BLaER1 treated with 17β-estradiol and CSF1 and Interleukin-3, amounts not matched to agents 10 nM and 100 nM (cell line): ENCODE measurements at regions not wholly inside any gene's neighbourhood (a gene's known extent, or its start where the extent isn't known, plus 50 kb on each side); places are given as distances from the start of the nearest gene placed in this dataset.

Experiments used
- H3K27ac ChIP-seq, 11 experiments: shearing (Covaris generic); formaldehyde crosslinking; 2 replicates each; pipeline ENCODE4 v1.8.1; 2022
- H3K27me3 ChIP-seq, 11 experiments: shearing (Covaris generic); formaldehyde crosslinking; 2 replicates each; pipeline ENCODE4 v1.8.1; 2022
- H3K36me3 ChIP-seq, 11 experiments: shearing (Covaris generic); formaldehyde crosslinking; 2 replicates each; pipeline ENCODE4 v1.8.1; 2022
- H3K4me1 ChIP-seq, 10 experiments: shearing (Covaris generic); formaldehyde crosslinking; 2 replicates each; pipeline ENCODE4 v1.8.1; 2022
- H3K4me2 ChIP-seq, 11 experiments: shearing (Covaris generic); formaldehyde crosslinking; 2 replicates each; pipeline ENCODE4 v1.8.1; 2022
- H3K4me3 ChIP-seq, 10 experiments: shearing (Covaris generic); formaldehyde crosslinking; 2 replicates each; pipeline ENCODE4 v1.8.1; 2022
- H3K9ac ChIP-seq, 11 experiments: shearing (Covaris generic); formaldehyde crosslinking; 2 replicates each; pipeline ENCODE4 v1.8.1; 2022
- H3K9me3 ChIP-seq, 11 experiments: shearing (Covaris generic); formaldehyde crosslinking; replicated peaks in 1 of 11; 2 replicates each; pipeline ENCODE4 v1.8.1; 2022
- H4K20me1 ChIP-seq, 11 experiments: shearing (Covaris generic); formaldehyde crosslinking; 2 replicates each; pipeline ENCODE4 v1.8.1; 2022
- Cebpa-rat ChIP-seq, 11 experiments: shearing (Covaris generic); IDR thresholded peaks; 2 replicates each; pipeline ENCODE4 v1.8.1; 2022

DNA sequence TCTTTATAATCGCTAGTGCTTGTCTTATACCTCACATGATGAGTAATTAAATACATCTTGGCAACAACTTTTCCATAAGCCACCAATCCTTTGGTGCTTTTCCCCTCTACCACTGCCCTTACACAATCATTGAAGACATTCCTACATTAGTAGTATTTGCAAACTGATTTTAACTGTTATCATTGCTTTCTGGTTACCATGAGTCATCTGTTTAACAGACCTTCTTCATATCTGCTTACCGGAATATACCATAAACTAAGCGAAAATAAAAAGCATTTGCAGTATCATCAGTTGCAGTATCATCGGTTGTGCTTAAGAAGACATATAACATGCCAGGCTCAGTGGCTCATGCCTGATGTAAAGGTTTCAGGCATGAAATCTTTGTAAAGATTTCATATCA is 54.8 kb upstream of the PLEKHA5 start:
- Histone ChIP-seq H3K27ac (no peak overlapping the region), H3K4me2 (no peak overlapping the region), H3K9me3 (no peaks in the 10 kb centered on the region), H3K9ac (no peak overlapping the region), H3K27me3 (no peaks in the 10 kb centered on the region), H4K20me1 (no peaks in the 10 kb centered on the region), H3K4me1 (no peaks in the 10 kb centered on the region), H3K4me3 (no peak overlapping the region), H3K36me3 (no peaks in the 10 kb centered on the region)
- TF ChIP-seq Cebpa-rat (IDR thresholded peaks at IDR 0.05): no peak

DNA sequence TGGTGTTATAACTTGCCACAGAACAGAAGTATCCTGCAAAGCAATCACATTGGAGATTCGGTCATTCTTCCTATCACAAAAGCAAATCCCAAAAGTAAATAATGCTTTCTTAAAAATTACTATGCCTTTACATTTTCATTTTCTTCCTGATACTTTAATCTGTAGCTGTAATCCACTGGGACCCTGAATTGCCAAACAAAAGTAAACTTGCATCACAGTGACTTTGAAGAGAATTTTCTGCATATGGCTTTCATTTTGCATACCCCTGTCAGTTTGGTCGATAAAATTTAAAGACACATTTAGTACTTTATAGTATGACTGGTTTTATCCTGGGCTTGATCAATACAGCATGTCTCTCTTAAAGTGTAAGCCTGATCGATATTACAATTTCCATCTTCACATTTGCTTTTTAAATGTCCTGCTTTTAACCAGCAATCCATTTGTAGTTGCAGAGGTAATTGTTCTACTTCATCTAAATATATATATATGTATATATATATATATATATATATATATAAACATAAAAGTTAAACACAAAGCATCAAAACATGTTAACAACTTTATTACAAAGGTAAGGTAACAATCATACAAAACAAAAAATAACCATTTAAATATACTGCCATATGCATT is 53.7 kb upstream of the PLEKHA5 start:
- Histone ChIP-seq H3K9me3 (no peaks in the 10 kb centered on the region), H3K4me1 (no peaks in the 10 kb centered on the region), H3K27me3 (no peaks in the 10 kb centered on the region), H3K9ac (no peak overlapping the region), H3K4me2 (no peak overlapping the region), H3K27ac (no peak overlapping the region), H3K36me3 (no peaks in the 10 kb centered on the region), H4K20me1 (no peaks in the 10 kb centered on the region), H3K4me3 (no peak overlapping the region)
- TF ChIP-seq Cebpa-rat (IDR thresholded peaks at IDR 0.05): no peak
